Stimulated activated CD8-positive, alpha-beta memory T cell treated with anti-CD3 and anti-CD28 coated beads, Interleukin-15, amount 100 ng/mL, for 4 hours (primary cell): ENCODE measurements at regions not wholly inside any gene's neighbourhood (a gene's known extent, or its start where the extent isn't known, plus 50 kb on each side); places are given as distances from the start of the nearest gene placed in this dataset.

Experiments
- DNase-seq, 2 donors: peaks; one replicate each; pipeline ENCODE4 v3.0.0-alpha.2; 2020; ENCODE audit warnings: low read depth in 2 of 2

DNA sequence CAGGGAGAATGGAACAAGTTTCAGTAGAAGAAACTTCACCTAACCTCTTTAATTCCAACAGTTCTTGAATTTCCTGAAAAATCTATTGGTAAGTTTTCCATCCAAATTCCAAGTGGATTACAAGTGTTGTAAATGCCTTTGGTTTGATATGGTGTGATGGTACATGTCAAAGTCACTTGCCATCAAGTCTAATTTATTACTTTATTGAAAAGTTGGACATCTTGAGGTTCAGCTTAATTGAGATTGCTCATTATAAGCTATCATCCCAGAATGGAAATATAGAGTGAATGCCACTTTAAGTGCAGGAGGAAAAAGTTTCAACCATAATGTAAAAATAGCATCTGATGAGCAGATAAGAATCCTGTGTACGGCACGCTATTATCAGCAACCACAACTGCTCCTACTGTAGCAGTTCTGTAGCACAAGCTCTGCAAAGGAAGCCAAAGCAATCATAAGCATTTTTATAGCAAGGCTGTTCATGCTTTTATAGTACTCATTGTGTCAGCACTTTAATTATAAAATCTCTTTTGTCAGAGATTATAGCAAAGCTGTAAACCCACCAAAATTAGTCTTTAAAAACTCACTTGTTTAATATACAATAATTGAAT, 991.8 kb upstream of the PHF14 start:
- no peak for DNase-seq

DNA sequence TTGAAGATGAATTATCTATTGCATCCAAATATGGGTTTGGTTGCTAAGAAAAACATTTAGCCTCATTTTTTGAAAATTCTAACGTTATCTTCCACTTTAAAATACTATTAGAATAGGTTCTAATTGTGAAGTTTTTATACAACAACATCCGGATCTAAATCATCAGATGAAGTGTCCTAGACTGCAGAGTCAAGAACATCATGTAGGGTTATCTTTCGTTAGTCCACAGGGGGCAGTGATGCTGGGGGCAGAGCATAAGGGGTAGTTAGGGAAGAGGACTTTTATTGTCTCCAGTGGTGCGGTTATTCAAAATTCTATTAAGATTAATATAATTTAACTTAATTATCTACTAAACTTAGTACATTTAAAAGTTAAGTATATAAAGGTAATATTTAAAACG, 990.6 kb upstream of the PHF14 start:
- no peak for DNase-seq

DNA sequence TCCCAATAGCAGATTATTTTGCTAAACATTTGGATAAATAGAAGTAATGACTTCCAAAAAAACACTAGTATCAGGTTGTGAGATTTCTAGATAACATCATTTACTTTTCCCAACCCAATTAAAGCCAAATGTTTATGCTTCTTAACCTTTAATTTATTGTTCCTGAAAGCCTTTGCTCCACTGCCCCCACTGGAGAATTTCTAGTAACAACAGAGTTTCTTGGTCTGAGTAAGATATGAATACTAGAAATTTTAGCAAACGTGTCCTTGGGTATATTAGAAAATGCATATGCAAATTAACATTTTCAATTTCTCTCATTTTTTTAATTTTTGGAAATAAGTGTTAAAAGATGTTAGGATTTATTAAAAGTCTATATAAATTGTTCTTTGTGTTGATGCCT, 958.0 kb upstream of the PHF14 start:
- no peak for DNase-seq

DNA sequence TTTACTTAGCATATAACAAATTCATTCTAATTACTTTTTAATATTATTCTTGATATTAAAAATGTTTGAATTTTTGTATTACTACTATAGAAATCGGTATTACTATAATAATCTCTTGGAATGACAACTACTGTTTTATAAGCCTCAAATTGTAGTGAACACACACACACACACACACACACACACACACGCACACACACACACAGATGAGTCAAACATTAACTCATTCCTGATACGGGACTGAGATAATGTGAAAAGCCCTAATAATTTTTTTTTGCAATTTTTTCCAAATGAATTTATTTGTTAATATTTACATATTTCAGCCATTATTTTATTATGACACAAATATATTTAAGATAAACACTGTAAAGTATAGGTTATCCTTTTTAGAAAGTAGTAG, 951.2 kb upstream of the PHF14 start:
- DNase-seq, result no peak

DNA sequence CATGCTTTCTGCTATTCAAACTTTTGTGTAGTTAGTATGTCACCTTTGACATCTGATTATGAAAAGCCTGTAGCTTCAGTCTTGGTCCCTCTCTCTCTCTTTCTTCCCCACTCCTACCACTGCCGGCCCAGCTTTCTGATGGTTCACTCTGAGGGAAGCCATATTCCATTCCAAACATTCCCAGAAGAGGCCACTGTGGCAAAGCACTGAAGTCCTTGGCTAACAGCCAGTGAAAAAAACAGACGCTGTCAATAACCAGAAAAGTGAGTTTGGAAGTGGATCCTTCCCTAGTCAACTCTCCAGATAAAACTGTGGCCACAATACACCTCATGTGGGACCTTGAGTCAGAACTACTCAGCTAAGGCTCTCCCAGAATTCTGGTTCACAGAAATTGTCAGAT, 950.7 kb upstream of the PHF14 start:
- DNase-seq, result no peak

DNA sequence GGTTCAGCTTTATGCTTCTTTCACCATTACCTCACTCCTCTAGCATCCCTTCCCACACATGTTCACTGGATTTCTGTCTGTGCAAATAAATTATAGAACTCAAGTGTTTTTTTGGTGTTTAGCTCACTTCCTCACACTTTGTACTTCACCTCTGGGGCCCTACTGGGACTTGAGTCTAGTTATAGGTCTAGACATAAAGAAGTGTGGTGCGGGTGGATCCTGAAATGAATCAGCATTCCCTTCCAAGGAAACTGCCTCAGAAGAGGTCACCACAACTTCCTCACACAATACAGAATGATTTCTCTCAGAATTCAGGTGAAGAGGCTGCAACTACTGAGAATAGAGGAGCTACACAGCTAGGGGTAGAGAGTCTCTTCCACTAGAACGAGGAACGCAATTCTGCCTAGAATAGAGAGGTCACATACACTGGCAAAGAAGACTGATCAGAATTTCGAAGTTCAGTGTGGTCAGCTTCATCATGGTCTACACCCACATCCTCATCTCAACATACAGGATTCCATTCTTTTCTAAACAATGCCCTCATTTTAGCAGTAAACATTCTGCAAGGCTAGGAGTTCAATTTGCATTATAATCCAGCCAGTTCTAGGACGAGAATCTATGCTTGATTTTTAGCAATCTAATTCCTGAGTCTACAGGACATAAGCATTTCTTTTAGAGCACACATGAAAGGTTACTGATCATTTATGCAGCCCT, 938.7 kb upstream of the PHF14 start:
- no peak for DNase-seq

DNA sequence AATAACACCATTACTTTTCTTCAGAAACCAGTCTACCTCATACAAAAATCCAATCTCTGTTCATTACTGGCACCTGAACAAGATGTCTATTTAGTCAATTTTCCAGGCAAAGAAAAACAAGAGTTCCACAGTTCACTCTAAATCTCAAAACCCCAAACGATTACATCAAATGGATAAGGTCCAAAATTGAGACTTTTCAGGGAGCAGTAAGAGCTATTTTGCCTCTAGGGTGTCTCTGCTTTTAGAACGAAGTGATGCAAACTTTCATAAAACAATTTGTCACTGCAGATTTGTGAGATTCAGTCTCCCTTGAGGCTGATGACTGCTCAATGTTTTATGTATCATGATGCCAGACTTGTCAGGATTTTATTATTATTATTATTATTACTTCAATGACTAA, 937.0 kb upstream of the PHF14 start:
- no peak for DNase-seq

DNA sequence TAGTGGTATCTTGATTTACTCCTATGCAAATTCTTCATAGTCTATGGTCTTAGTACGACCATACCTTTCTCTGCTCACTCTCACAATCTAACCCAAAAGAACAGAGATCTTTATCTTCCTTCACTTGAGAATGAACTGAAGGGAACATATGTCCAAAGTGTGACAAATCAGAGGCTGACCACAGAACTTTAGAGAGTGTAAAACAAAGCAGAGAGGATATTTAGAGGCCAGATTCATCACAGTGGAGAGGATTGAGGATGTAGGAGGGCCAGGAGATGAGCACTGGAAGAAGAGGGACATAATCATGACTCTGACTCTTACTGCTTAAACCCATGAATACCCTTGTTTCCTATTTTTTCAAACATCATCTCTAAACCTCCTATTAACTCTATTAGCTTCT, 935.3 kb upstream of the PHF14 start:
- no peak for DNase-seq

DNA sequence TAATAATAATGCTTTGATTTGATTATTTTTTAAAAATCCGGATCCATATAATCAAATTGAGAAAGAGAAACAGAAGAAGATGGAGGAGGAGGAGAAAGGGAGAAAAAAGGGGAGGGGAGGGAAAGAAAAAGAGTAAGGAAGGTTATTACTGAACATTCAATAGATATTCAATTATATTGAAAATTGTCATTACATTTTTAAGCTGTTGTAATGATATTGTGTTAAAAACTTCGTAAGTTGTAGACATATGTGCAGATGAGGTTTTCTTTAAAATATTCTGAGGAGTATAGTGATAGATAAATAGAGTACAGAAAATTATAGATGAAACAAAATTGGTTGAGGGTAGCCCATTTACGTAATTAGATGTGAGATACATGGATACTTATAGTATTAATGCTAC, 933.0 kb upstream of the PHF14 start:
- DNase-seq, result no peak

DNA sequence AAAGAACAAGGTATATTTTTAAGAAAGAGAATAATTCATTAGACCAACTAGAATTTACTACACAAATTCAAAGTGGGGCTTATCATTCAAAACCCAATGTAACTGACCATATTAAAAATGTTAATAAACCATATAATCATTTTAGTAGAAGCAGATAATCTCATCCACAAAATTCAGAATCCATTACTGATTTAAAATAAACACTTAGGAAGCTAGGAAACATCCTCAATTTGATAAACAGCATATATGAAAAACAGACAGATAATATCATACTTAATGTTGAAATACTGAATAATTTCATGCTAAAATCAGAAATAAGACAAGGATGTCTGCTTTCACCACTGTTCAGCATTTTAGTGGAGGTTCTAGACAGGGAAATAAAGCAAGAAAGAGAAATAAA, 902.8 kb upstream of the PHF14 start:
- no peak for DNase-seq

DNA sequence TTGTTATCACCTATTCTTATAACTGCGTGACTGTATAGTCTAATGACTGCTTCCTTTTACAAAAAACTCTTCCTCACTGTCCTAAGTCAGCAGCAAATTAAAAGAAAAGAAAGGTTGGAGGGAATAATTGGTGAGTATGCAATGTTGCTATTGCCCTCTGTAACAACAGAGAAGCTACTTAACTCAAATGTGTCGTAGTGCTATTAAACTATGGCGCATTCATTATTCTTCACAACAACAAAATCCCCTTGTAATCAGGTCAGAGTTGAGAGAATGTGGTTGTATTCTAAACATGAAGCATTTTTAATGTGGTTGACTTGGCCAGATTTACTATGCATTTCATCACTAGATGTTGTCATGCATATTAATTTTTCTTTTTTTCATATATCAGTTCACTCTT, 897.8 kb upstream of the PHF14 start:
- no peak for DNase-seq

DNA sequence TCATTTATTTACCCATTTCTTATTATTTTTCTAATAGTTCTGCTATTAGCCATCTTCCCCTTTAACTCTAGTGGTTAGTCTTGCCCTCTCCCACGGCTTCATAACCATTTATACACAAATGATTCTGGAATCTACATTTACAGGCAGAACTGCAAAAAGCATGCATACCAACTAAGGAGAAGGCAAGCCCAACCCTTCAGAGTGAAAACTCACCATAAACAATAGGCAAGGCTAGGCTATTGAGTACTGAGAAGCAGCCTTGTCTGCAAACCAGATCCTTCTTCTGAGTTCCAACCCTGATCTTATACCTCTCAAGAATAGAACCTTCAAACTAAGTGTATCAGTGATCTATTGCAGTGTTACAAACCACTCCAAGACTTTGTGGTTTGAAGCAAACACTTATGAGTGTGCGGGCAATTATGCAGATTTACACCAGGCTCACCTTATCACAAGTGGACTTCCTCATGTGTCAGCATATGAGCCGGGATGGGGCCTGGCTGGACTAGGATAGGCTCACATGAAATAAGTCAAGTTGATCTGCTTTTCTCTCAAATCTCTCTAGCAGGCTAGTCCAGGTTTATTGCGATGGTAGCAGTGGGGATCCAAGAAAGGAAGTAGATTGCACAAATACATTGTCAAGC, 896.9 kb upstream of the PHF14 start:
- no peak for DNase-seq

DNA sequence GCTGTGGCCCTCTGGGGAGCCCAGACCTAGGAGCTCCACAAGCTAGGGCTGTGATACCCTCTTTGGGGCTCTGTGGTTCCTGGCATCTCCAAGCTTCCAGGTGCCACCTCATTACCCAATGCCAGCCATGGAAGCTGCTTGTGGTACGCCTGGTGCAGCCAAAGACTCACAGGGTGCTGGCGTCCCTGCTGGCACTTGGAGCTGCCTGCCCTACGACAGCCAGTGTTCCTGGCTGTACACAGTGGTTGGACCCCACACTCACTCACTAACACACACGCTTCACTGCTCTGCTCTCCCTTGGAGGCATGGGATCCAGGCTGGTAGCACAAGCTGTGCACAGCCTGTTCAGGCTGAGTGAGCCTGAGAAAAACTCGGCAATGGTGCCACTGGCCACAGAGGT, 894.1 kb upstream of the PHF14 start:
- DNase-seq, result no peak

DNA sequence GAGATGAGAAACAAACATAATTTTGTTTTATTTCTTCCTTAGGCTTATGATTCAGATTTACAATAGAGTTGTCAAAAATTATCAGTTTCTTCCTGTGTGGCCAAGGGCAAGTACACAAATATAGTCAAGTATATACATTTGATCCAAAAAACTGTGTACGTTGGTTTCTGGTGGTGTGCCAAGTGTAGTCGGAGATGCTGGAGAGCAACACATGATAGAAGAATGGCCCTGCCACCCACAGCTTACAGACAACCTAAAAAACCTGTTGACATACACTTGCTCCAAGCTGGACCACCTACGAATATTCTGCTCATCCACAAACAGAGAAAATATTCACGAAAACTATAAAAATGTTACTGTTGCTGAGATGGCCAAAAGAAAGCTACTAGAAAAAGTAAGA, 890.8 kb upstream of the PHF14 start:
- DNase-seq, result no peak

DNA sequence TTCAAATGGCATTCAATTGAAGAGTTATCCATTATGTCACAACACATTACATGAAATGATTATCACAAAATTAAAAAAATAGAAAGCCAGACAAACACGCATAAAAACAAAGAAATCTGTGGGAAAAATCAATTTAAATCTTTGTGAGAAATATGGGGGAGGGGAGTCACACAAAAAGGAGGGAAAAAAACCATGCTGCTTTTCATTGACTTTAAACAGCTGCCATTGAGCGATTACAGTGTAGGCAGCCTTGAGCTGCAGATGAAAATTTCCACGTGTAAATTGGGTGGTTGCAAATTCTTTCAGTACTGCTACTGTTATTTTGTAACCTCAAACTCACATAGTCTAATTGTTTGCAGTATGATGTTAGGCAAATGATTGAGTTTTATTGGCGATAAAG, 889.9 kb upstream of the PHF14 start:
- no peak for DNase-seq

DNA sequence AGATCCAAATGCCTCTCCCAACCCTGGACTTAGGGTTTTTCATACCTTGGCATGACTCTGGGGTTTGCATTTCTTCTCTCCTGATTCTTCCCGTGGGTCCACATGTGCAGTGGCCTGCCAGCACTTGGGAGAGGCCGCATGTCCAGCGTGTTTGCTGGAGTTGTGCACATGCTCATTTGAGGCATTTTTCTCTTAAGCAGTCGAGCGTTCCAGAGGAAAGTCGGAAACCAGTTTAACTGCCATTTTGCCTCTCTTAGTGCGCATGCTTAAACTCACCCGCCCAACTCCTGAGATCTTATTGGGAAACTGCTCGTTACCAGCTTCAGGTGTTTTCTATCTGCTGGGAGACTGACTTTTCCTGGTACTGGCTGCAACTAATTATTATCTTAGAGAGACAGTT, 888.4 kb upstream of the PHF14 start:
- no peak for DNase-seq

DNA sequence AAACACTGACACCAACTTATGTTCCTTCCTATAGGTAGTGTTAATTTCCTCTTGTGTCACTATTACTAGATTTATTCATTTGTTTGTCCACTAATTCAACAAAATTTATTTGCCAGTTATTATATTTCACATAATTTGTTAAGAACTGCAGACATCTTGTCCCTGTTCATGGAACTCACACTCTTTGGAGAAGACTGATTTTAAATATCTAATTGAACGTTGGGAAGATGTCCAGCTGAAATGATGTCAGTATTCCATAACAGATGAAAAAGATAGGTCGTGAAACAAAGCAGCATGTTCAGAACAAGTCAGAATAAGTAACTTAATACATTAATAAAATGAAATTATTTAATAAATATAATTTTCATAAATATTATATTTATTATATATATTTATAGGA, 873.1 kb upstream of the PHF14 start:
- no peak for DNase-seq

DNA sequence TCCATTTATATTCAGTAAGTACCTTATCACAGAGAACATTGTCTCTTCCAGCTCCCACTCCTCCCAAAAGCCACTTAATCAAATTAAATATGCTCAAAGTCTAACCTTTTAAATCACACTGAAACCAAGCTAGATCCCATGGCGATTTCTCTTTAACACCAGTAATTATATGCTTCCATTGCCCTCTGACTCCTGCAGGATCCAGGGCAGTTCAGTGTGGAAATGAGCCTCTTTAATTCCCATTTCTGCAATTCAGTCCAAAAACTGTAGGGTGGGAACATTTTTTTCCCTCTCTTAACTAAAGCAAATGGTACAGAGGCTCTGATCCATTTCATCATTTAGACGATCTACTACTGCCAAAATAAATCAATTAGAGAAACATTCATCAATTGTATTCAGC, 872.3 kb upstream of the PHF14 start:
- DNase-seq, result no peak

DNA sequence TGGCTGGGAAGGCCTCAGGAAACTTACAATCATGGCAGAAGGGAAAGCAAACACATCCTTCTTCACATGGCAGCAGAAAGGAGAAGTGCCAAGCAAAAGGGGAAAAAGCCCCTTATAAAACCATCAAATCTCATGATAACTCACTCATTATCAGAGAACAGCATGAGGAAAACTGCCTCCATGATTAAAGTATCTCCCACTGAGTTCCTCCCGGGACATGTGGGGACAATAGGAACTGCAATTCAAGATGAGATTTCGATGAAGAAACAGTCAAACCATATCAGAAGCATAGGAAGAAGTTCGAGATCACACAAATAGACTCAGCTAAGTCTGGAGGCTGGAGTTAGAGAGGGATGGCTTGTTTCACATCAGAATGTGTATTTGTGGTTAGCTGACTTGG, 869.4 kb upstream of the PHF14 start:
- DNase-seq, result no peak

DNA sequence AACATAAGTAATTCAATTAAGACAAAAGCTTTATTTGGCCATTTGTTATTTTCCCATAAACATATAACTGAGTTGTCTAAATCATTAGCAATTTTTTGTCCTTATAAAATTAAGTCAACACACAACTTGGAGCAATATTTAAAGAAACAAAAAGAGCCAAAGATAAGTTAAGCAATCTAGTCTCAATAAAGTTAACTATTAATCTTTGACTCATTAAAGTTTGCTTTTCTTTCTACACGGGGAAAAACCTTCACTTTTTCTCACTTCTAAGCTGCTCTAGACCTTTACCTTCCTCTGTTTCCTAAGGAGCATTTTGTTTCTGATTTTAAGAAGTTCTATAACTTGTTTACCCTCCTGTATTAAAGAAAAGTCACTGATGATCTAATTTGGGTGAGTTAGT, 867.1 kb upstream of the PHF14 start:
- DNase-seq, result no peak

DNA sequence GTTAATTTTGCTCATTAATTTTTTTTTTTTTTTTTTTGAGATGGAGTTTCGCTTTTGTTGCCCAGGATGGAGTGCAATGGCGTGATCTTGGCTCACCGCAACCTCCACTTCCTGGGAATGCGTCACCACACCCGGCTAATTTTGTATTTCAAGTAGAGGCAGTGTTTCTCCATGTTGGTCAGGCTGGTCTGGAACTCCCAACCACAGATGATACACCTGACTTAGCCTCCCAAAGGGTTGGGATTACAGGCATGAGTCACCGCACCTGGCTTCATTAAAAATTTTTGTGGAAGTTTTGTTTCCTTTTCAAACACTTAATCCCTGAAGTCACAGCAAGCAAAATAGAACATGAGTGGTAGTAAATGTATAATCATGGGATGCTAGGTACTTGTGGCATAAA, 857.2 kb upstream of the PHF14 start:
- DNase-seq, result no peak

DNA sequence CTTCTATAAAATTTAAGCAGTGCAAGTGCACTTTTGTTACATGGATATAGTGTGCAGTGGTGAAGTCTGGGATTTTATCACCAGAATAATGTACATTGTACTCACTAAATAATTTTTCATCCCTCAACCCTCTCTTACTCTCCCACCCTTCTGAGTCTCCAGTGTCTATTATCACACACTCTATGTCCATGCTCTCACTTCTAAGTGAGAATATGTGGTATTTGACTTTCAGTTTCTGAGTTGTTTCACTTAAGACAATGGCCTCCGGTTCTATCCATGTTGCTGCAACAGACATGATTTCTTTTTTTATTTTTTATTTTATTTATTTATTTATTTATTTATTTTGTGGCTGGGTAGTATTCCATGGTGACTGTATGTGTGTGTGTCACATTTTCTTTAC, 855.9 kb upstream of the PHF14 start:
- no peak for DNase-seq

DNA sequence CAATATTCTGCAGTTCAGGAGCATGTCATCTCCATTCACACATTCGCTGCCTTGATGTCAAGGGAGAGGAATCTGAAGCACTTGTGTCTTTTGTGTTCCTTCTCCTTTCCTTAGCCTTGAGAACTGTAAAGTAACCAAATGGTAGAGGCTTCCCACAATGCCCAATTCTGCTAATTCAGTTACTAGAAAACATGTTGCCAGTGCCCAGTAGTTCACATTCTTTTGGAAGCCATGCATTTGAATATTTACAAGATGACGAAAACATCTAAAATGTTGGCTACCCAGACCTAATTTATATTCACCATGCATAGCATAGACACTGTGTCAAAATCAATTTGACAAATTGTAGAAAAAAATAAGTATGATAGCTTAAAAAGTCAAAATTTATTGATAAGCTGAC, 852.7 kb upstream of the PHF14 start:
- no peak for DNase-seq

DNA sequence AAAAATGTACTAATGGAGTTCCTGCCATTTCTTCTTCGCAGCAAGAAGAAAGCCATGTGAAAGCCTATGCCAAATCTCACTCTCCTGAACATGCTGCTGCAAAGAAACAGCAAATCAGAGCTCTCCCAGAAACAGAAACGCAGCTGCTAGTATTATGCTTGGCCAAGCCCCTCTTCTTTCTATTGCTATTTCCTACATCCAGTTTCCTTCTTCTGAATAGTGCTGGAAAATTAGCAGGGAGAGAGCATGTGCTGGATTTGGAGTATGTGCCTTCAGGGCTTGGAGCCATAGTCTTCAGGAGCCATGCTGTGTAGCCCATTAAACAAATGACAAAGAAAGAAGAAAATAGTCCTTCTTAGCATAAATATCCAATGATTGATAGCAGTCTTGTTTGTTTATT, 852.0 kb upstream of the PHF14 start:
- DNase-seq, result no peak
